ENCODE measurements at regions not wholly inside any gene's neighbourhood (a gene's known extent, or its start where the extent isn't known, plus 50 kb on each side); places are given as distances from the start of the nearest gene placed in this dataset.
A peak's percentile ranks its signal among the peaks of the same experiment; 100 is the strongest.

DNA sequence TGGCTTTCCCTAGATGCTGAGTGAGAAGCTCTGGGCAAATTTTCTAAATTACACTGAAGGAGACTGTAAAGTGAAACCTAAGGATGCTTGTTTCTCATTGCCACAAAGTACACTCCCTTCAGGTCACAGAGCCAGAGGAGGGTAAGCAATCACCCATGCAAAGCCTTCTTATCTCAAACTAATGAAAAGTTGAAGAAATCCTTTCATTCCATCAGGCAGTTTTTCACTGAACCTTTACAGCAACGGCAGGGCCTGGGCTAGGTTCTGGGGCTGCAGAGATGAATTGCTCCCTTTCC lies 106.2 kb downstream of the RASSF10 start:
- Histone ChIP-seq H3K9ac (ENCODE audit: low read length) (no peak overlapping the region), H2BK5ac (ENCODE audit: low read depth, low read length, poor library complexity) (no peak overlapping the region), H3K4me2 (ENCODE audit: low read length) (no peak overlapping the region), H3K9me3 (ENCODE audit: insufficient read depth, low read depth, low read length) (peaks cover 2% of the 10 kb centered on the region), H2AFZ (ENCODE audit: insufficient read depth, low read length, poor library complexity) (no peak overlapping the region), H2AK5ac (ENCODE audit: low read length) (no peak overlapping the region), H3K27me3 (ENCODE audit: insufficient read depth, low read length) (no peaks in the 10 kb centered on the region), H2BK120ac (ENCODE audit: insufficient read depth, low read length, poor library complexity) (no peak overlapping the region), H3K4ac (ENCODE audit: low read depth, low read length) (no peak overlapping the region), H3K18ac (ENCODE audit: low read length) (no peak overlapping the region), H4K91ac (ENCODE audit: low read depth, low read length) (no peak overlapping the region), H3K4me3 (ENCODE audit: low read depth, low read length) (no peak overlapping the region), H3K4me1 (ENCODE audit: control insufficient read depth in 1 of 2, insufficient read depth in 2 of 2, low read length in 2 of 2) (peaks cover 20 to 31% of the 10 kb centered on the region in 2 experiments), H3K27ac (ENCODE audit: low read depth, low read length) (no peak overlapping the region), H3K14ac (ENCODE audit: low read length) (no peak overlapping the region), H3K79me1 (ENCODE audit: low read length) (peaks cover 29% of the 10 kb centered on the region), H4K8ac (ENCODE audit: low read depth, low read length) (no peak overlapping the region), H3K79me2 (ENCODE audit: control insufficient read depth, insufficient read depth, low read length, poor library complexity) (no peaks in the 10 kb centered on the region), H4K12ac (ENCODE audit: low read depth, low read length) (no peak overlapping the region), H3K36me3 (ENCODE audit: control insufficient read depth in 1 of 2, insufficient read depth in 2 of 2, low read length in 2 of 2) (no peaks in the 10 kb centered on the region), H2BK12ac (ENCODE audit: low read length) (no peak overlapping the region), H3K23ac (ENCODE audit: low read length) (no peak overlapping the region)
- WGBS (ENCODE audit: extremely low coverage, insufficient coverage, insufficient read length): no CpG with 5 or more reads among the region's 1 CpG
- DNase-seq: no peak

- H3K18ac ChIP-seq (ENCODE audit: low read length): peak overlapping the region; percentile 47
- no CpG with 5 or more reads among the region's 2 CpGs for WGBS (ENCODE audit: extremely low coverage, insufficient coverage, insufficient read length)
- peak overlapping the region; percentile 73 for H2BK12ac ChIP-seq (ENCODE audit: low read length)
- H2BK120ac ChIP-seq (ENCODE audit: insufficient read depth, low read length, poor library complexity): peak overlapping the region; percentile 65
- no peaks in the 10 kb centered on the region for H3K79me2 ChIP-seq (ENCODE audit: control insufficient read depth, insufficient read depth, low read length, poor library complexity)
- peak overlapping the region; percentile 37 for H2BK5ac ChIP-seq (ENCODE audit: low read depth, low read length, poor library complexity)
- H4K12ac ChIP-seq (ENCODE audit: low read depth, low read length): no peak overlapping the region
- H3K9ac ChIP-seq (ENCODE audit: low read length): no peak overlapping the region
- no peak overlapping the region for H2AK5ac ChIP-seq (ENCODE audit: low read length)
- H3K9me3 ChIP-seq (ENCODE audit: insufficient read depth, low read depth, low read length): peaks cover 2% of the 10 kb centered on the region
- no peak overlapping the region for H3K27ac ChIP-seq (ENCODE audit: low read depth, low read length)
- peak overlapping the region; percentile 16 for H4K91ac ChIP-seq (ENCODE audit: low read depth, low read length)
- H3K14ac ChIP-seq (ENCODE audit: low read length): no peak overlapping the region
- no peak overlapping the region for H2AFZ ChIP-seq (ENCODE audit: insufficient read depth, low read length, poor library complexity)
- no peak overlapping the region for H3K23ac ChIP-seq (ENCODE audit: low read length)
- peaks cover 19 to 29% of the 10 kb centered on the region in 2 experiments for H3K4me1 ChIP-seq (ENCODE audit: control insufficient read depth in 1 of 2, insufficient read depth in 2 of 2, low read length in 2 of 2)
- H3K4me3 ChIP-seq (ENCODE audit: low read depth, low read length): no peak overlapping the region
- no peaks in the 10 kb centered on the region for H3K27me3 ChIP-seq (ENCODE audit: insufficient read depth, low read length)
- peaks cover 23% of the 10 kb centered on the region for H3K79me1 ChIP-seq (ENCODE audit: low read length)
- H3K4ac ChIP-seq (ENCODE audit: low read depth, low read length): peak overlapping the region; percentile 33
- no peak overlapping the region for H3K4me2 ChIP-seq (ENCODE audit: low read length)
- no peak overlapping the region for H4K8ac ChIP-seq (ENCODE audit: low read depth, low read length)
- H3K36me3 ChIP-seq (ENCODE audit: control insufficient read depth in 1 of 2, insufficient read depth in 2 of 2, low read length in 2 of 2): no peaks in the 10 kb centered on the region
- peak; percentile 12 to 83 for DNase-seq
These were observed 107.4 kb downstream of the RASSF10 start for GRCh38 chr11:13116491-13116890.

DNA sequence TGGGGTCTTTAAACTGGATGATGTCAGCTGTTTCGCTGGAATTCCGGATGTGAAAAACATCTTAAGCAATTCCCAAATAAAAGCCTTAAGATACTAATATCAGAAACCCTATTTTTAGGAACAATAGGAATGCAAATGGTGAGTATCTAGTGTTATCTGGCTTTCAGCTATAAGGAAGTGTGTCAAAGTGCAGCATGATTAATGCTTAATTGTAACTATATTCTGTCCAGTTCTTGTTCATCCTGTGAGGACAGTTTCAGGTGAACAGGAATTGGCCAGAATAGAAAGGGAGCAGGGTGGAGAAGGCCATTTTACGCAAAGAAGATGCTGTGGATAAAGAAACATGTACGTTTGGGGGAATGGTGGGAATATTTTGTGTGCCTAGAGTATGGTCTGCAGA lies 108.2 kb downstream of the RASSF10 start:
- H4K8ac ChIP-seq (ENCODE audit: low read depth, low read length): no peak overlapping the region
- WGBS (ENCODE audit: extremely low coverage, insufficient coverage, insufficient read length): no CpG with 5 or more reads among the region's 4 CpGs
- no peak overlapping the region for H3K27ac ChIP-seq (ENCODE audit: low read depth, low read length)
- H3K4ac ChIP-seq (ENCODE audit: low read depth, low read length): no peak overlapping the region
- H3K18ac ChIP-seq (ENCODE audit: low read length): no peak overlapping the region
- no peak overlapping the region for H3K4me3 ChIP-seq (ENCODE audit: low read depth, low read length)
- H2AK5ac ChIP-seq (ENCODE audit: low read length): no peak overlapping the region
- no peak overlapping the region for H3K4me2 ChIP-seq (ENCODE audit: low read length)
- no peak overlapping the region for H2AFZ ChIP-seq (ENCODE audit: insufficient read depth, low read length, poor library complexity)
- no peak overlapping the region for H2BK5ac ChIP-seq (ENCODE audit: low read depth, low read length, poor library complexity)
- H3K36me3 ChIP-seq (ENCODE audit: control insufficient read depth in 1 of 2, insufficient read depth in 2 of 2, low read length in 2 of 2): no peaks in the 10 kb centered on the region
- peaks cover 2% of the 10 kb centered on the region for H3K9me3 ChIP-seq (ENCODE audit: insufficient read depth, low read depth, low read length)
- H3K27me3 ChIP-seq (ENCODE audit: insufficient read depth, low read length): no peaks in the 10 kb centered on the region
- H3K23ac ChIP-seq (ENCODE audit: low read length): no peak overlapping the region
- no peak overlapping the region for H3K14ac ChIP-seq (ENCODE audit: low read length)
- peaks cover 19 to 22% of the 10 kb centered on the region in 2 experiments for H3K4me1 ChIP-seq (ENCODE audit: control insufficient read depth in 1 of 2, insufficient read depth in 2 of 2, low read length in 2 of 2)
- H3K9ac ChIP-seq (ENCODE audit: low read length): no peak overlapping the region
- no peak for DNase-seq
- no peak overlapping the region for H4K12ac ChIP-seq (ENCODE audit: low read depth, low read length)
- peaks cover 18% of the 10 kb centered on the region for H3K79me1 ChIP-seq (ENCODE audit: low read length)
- H3K79me2 ChIP-seq (ENCODE audit: control insufficient read depth, insufficient read depth, low read length, poor library complexity): no peaks in the 10 kb centered on the region
- H4K91ac ChIP-seq (ENCODE audit: low read depth, low read length): no peak overlapping the region
- H2BK120ac ChIP-seq (ENCODE audit: insufficient read depth, low read length, poor library complexity): no peak overlapping the region
- H2BK12ac ChIP-seq (ENCODE audit: low read length): no peak overlapping the region

DNA sequence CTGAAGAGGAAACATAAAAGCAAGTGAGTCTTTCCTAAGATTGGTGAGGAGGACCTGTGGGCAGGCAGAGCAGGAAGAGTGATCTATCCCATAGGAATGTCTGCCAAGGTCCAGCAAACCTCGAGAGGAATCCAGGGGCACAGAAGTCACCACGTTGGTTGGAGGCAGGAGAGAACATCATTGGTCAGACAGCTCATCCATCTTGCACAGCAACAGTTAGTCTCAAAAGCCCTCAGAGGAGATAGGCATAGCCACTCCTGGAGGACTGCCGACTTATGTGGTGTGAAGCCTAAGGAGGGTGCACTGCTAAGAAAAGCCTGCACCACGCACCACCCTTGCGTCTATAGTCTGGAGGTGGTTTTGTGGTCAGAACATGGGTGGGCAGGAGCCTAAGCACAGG lies 109.1 kb downstream of the RASSF10 start:
- no peak overlapping the region for H4K12ac ChIP-seq (ENCODE audit: low read depth, low read length)
- peak in 1 of 2 donors; percentile 31 for DNase-seq
- H3K4me1 ChIP-seq (ENCODE audit: control insufficient read depth in 1 of 2, insufficient read depth in 2 of 2, low read length in 2 of 2): peaks cover 19 to 22% of the 10 kb centered on the region in 2 experiments
- no peak overlapping the region for H3K4ac ChIP-seq (ENCODE audit: low read depth, low read length)
- H2BK12ac ChIP-seq (ENCODE audit: low read length): peak overlapping the region; percentile 13
- H2AK5ac ChIP-seq (ENCODE audit: low read length): no peak overlapping the region
- H3K4me2 ChIP-seq (ENCODE audit: low read length): no peak overlapping the region
- H3K36me3 ChIP-seq (ENCODE audit: control insufficient read depth in 1 of 2, insufficient read depth in 2 of 2, low read length in 2 of 2): no peaks in the 10 kb centered on the region
- no peaks in the 10 kb centered on the region for H3K27me3 ChIP-seq (ENCODE audit: insufficient read depth, low read length)
- H3K79me2 ChIP-seq (ENCODE audit: control insufficient read depth, insufficient read depth, low read length, poor library complexity): no peaks in the 10 kb centered on the region
- H3K4me3 ChIP-seq (ENCODE audit: low read depth, low read length): no peak overlapping the region
- no peak overlapping the region for H3K27ac ChIP-seq (ENCODE audit: low read depth, low read length)
- no peak overlapping the region for H2AFZ ChIP-seq (ENCODE audit: insufficient read depth, low read length, poor library complexity)
- peaks cover 2% of the 10 kb centered on the region for H3K9me3 ChIP-seq (ENCODE audit: insufficient read depth, low read depth, low read length)
- H4K91ac ChIP-seq (ENCODE audit: low read depth, low read length): no peak overlapping the region
- H2BK5ac ChIP-seq (ENCODE audit: low read depth, low read length, poor library complexity): no peak overlapping the region
- H3K23ac ChIP-seq (ENCODE audit: low read length): no peak overlapping the region
- H2BK120ac ChIP-seq (ENCODE audit: insufficient read depth, low read length, poor library complexity): peak overlapping the region; percentile 13
- H3K79me1 ChIP-seq (ENCODE audit: low read length): peaks cover 18% of the 10 kb centered on the region
- WGBS (ENCODE audit: extremely low coverage, insufficient coverage, insufficient read length): no CpG with 5 or more reads among the region's 5 CpGs
- no peak overlapping the region for H3K9ac ChIP-seq (ENCODE audit: low read length)
- H3K18ac ChIP-seq (ENCODE audit: low read length): no peak overlapping the region
- no peak overlapping the region for H3K14ac ChIP-seq (ENCODE audit: low read length)
- H4K8ac ChIP-seq (ENCODE audit: low read depth, low read length): no peak overlapping the region
